IMR-90 (cell line): ENCODE measurements at regions not wholly inside any gene's neighbourhood (a gene's known extent, or its start where the extent isn't known, plus 50 kb on each side); places are given as distances from the start of the nearest gene placed in this dataset.

ENCODE experiments used
- ATAC-seq: fragments of 200-7000 bp; cut with Tn5 transposase; 2 replicates; pipeline ENCODE4 v1.9.1; 2020; ENCODE audit warnings: low read depth, mild to moderate bottlenecking, moderate library complexity
- BruUV-seq: library from RNA; stranded (reverse); fragments of 400-500 nt; replicated peaks from 2 replicates; lab custom pipeline; 2021; lab: Mats Ljungman, UMichigan
- CTCF ChIA-PET: fragments of 300-600 bp; formaldehyde crosslinking; extraction: SDS; loops from one replicate; lab custom pipeline; 2021; ENCODE audit warnings: antibody characterized with exemption; lab: Yijun Ruan, JAX
- POLR2A ChIA-PET: fragments of 300-600 bp; sonication (Branson Sonifier 250); formaldehyde crosslinking; loops from one replicate; lab custom pipeline; 2022; ENCODE audit warnings: antibody characterized with exemption; ENCODE audit not compliant: unreplicated experiment; lab: Charles Lee
- DNase-seq: peaks from one replicate; pipeline ENCODE4 v3.0.0; 2013
- H2AFZ ChIP-seq: replicated peaks from 2 replicates; pipeline ENCODE3; 2013; ENCODE audit warnings: low read length, mild to moderate bottlenecking; ENCODE audit not compliant: poor library complexity
- H2AK5ac ChIP-seq: 2 replicates; pipeline ENCODE4 v1.6.1; 2013; ENCODE audit warnings: low read depth, low read length, inconsistent platforms
- H2AK9ac ChIP-seq: replicated peaks from 2 replicates; pipeline ENCODE3; 2013; ENCODE audit warnings: mild to moderate bottlenecking, low read depth, low read length, moderate library complexity; ENCODE audit not compliant: poor library complexity
- H2BK120ac ChIP-seq: 2 replicates; pipeline ENCODE4 v1.6.1; 2013; ENCODE audit warnings: low read depth, low read length, inconsistent platforms
- H2BK15ac ChIP-seq: 3 replicates; pipeline ENCODE4 v1.6.1; 2013; ENCODE audit warnings: low read depth, low read length, inconsistent platforms
- H2BK20ac ChIP-seq: 2 replicates; pipeline ENCODE4 v1.6.1; 2013; ENCODE audit warnings: low read depth, mild to moderate bottlenecking, inconsistent platforms, low read length, moderate library complexity
- H2BK5ac ChIP-seq: 2 replicates; pipeline ENCODE4 v1.6.1; 2013; ENCODE audit warnings: mild to moderate bottlenecking, low read depth, low read length, inconsistent platforms; ENCODE audit not compliant: poor library complexity, severe bottlenecking
- H3K14ac ChIP-seq: replicated peaks from 2 replicates; pipeline ENCODE4 v1.6.1; 2013; ENCODE audit warnings: low read depth, low read length, inconsistent platforms
- H3K18ac ChIP-seq: 2 replicates; pipeline ENCODE4 v1.6.1; 2013; ENCODE audit warnings: low read depth, low read length, control low read depth
- H3K23ac ChIP-seq: 2 replicates; pipeline ENCODE4 v1.6.1; 2013; ENCODE audit warnings: low read depth, low read length, inconsistent platforms
- H3K27ac ChIP-seq: 2 replicates; pipeline ENCODE4 v1.5.1; 2013; ENCODE audit warnings: mild to moderate bottlenecking, control low read depth, low read length; ENCODE audit not compliant: insufficient read depth
- H3K27me3 ChIP-seq: 2 replicates; pipeline ENCODE4 v1.6.1; 2013; ENCODE audit warnings: low read length; ENCODE audit not compliant: control insufficient read depth, insufficient read depth
- H3K36me3 ChIP-seq: 2 replicates; pipeline ENCODE4 v1.6.1; 2013; ENCODE audit warnings: low read length, mixed read lengths; ENCODE audit not compliant: control insufficient read depth, insufficient read depth
- H3K4ac ChIP-seq: 2 replicates; pipeline ENCODE4 v1.6.1; 2013; ENCODE audit warnings: low read depth, low read length, inconsistent platforms
- H3K4me1 ChIP-seq: 2 replicates; pipeline ENCODE4 v1.6.1; 2013; ENCODE audit warnings: low read length, mixed read lengths; ENCODE audit not compliant: control insufficient read depth, insufficient read depth
- H3K4me2 ChIP-seq: 2 replicates; pipeline ENCODE4 v1.6.1; 2013; ENCODE audit warnings: low read depth, mild to moderate bottlenecking, control low read depth, low read length, moderate library complexity
- H3K4me3 ChIP-seq: 2 replicates; pipeline ENCODE4 v1.5.1; 2013; ENCODE audit warnings: low read depth, mild to moderate bottlenecking, control low read depth, low read length, moderate library complexity; ENCODE audit not compliant: insufficient read depth
- H3K56ac ChIP-seq: 2 replicates; pipeline ENCODE4 v1.6.1; 2013; ENCODE audit warnings: low read length, inconsistent platforms; ENCODE audit not compliant: insufficient read depth; ENCODE audit errors: extremely low read depth
- H3K79me1 ChIP-seq, 2 experiments: 2 replicates each; pipeline ENCODE4 v1.6.1; 2013; ENCODE audit warnings: low read length in 2 of 2, inconsistent platforms in 1 of 2, low read depth in 1 of 2
- H3K9ac ChIP-seq: 2 replicates; pipeline ENCODE4 v1.6.1; 2013; ENCODE audit warnings: low read depth, low read length, control low read depth
- H3K9me1 ChIP-seq: 2 replicates; pipeline ENCODE4 v1.6.1; 2013; ENCODE audit warnings: low read length, inconsistent platforms; ENCODE audit not compliant: insufficient read depth
- H3K9me3 ChIP-seq: 2 replicates; pipeline ENCODE4 v1.6.1; 2013; ENCODE audit warnings: low read length; ENCODE audit not compliant: control insufficient read depth, insufficient read depth
- H4K20me1 ChIP-seq: 2 replicates; pipeline ENCODE4 v1.6.1; 2013; ENCODE audit warnings: low read length, inconsistent platforms; ENCODE audit not compliant: insufficient read depth
- H4K5ac ChIP-seq: 2 replicates; pipeline ENCODE4 v1.6.1; 2013; ENCODE audit warnings: mild to moderate bottlenecking, low read depth, low read length, control low read depth
- H4K8ac ChIP-seq, 2 experiments: 2 replicates each; pipeline ENCODE4 v1.6.1; 2013; ENCODE audit warnings: low read depth in 2 of 2, low read length in 2 of 2, control low read depth in 1 of 2, inconsistent platforms in 1 of 2
- H4K91ac ChIP-seq: 2 replicates; pipeline ENCODE4 v1.6.1; 2013; ENCODE audit warnings: low read depth, low read length, inconsistent platforms; ENCODE audit not compliant: insufficient read depth
- CHD1 ChIP-seq: IDR thresholded peaks from 2 replicates; pipeline ENCODE4 v1.6.1; 2012; ENCODE audit warnings: low read depth, low read length, improper control_type of control experiment
- FOS ChIP-seq: fragments of 150-350 bp; IDR thresholded peaks from 2 replicates; pipeline ENCODE4 v1.6.1; 2016; ENCODE audit warnings: low read depth, low read length
- RFX5 ChIP-seq: IDR thresholded peaks from 2 replicates; pipeline ENCODE4 v1.8.0; 2012; ENCODE audit warnings: low read depth, mild to moderate bottlenecking, low read length, moderate library complexity
- WGBS, 2 experiments: methylation state at CpG; one replicate each; pipeline versions ENCODE4 v1.1.5 to v1.1.7; 2013; ENCODE audit warnings: missing lambda C conversion rate in 2 of 2; ENCODE audit not compliant: insufficient read length in 1 of 2; ENCODE audit errors: extremely low coverage in 2 of 2; 5-methylcytosine and 5-hydroxymethylcytosine counted together
- dilution Hi-C: fragments of 300-500 bp; cut with HindIII; formaldehyde crosslinking; loops from one replicate; pipeline ENCODE4 v1.14.3; 2018; ENCODE audit warnings: low sequenced_read_pairs; ENCODE audit not compliant: unreplicated experiment
- in situ Hi-C: fragments of 300-500 bp; cut with MboI; formaldehyde crosslinking; loops from 3 replicates; pipeline ENCODE4 v1.14.3; 2019; ENCODE audit warnings: low sequenced_read_pairs, inconsistent platforms, mixed read lengths
- intact Hi-C: fragments of 100-400 bp; cut with micrococcal nuclease; formaldehyde crosslinking; loops from 2 replicates; pipeline ENCODE4 v1.10.0; 2022
- TF ChIP-seq, protein P1 (sequence below): fragments of 150-350 bp; IDR thresholded peaks from 2 replicates; pipeline ENCODE4 v1.6.1; 2017; ENCODE audit warnings: mild to moderate bottlenecking, antibody characterized with exemption, low read length, low read depth
- TF ChIP-seq, protein P2 (sequence below): fragments of 150-350 bp; IDR thresholded peaks from 2 replicates; pipeline ENCODE4 v1.6.1; 2016; ENCODE audit warnings: low read depth, mild to moderate bottlenecking, low read length, moderate library complexity, borderline replicate concordance

DNA sequence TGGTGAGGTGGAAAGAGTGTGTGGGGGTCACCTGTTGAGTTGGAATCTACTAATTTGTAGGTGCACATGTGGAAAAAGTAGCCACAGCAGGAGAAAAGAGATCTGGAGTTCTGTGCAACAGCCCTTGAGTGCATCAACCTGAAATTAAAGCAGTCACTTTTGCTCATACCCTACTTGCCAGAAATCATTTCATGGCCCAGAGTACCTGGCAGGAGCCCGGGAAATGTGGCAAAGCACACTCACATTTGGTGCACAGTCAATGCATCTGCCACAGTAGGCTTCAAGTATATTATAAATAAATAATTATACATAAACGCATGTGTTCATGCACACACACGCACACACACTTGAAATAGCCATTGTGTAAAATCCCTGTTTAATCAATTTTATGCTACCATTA lies 203.0 kb downstream of the ICE1 start:
- Histone ChIP-seq H3K4ac (no peak overlapping the region), H3K4me1 (no peaks in the 10 kb centered on the region), H3K14ac (no peak overlapping the region), H4K20me1 (no peaks in the 10 kb centered on the region), H2BK20ac (no peak overlapping the region), H3K9me3 (peaks cover 32% of the 10 kb centered on the region), H3K27ac (no peak overlapping the region), H3K36me3 (no peaks in the 10 kb centered on the region), H3K9me1 (no peaks in the 10 kb centered on the region), H3K4me2 (no peak overlapping the region), H2BK5ac (no peak overlapping the region), H3K27me3 (no peaks in the 10 kb centered on the region), H3K23ac (no peak overlapping the region), H2AFZ (no peak overlapping the region), H2BK15ac (no peak overlapping the region), H2AK5ac (no peak overlapping the region), H4K8ac (no peak overlapping the region), H3K56ac (no peak overlapping the region), H4K91ac (no peak overlapping the region), H2AK9ac (no peak overlapping the region), H3K79me1 (no peaks in the 10 kb centered on the region), H3K4me3 (no peak overlapping the region), H3K18ac (no peak overlapping the region), H3K9ac (no peak overlapping the region), H2BK120ac (no peak overlapping the region), H4K5ac (no peak overlapping the region)
- DNase-seq (no peak), ATAC-seq (no peak)
- ChIA-PET CTCF (no interaction called here), POLR2A (no interaction called here)
- intact Hi-C loops, result no loop called here
- 50% methylated on average over 1 of the region's 3 CpGs; no CpG with 5 or more reads in 1 of the 2 experiments for WGBS, 2 experiments
- BruUV-seq, result no TSS peak
- dilution Hi-C loops, result no loop called here
- in situ Hi-C loops, result no loop called here
- TF ChIP-seq FOS, result no peak
- no peak for TF ChIP-seq CHD1
- TF ChIP-seq, protein P1, sequence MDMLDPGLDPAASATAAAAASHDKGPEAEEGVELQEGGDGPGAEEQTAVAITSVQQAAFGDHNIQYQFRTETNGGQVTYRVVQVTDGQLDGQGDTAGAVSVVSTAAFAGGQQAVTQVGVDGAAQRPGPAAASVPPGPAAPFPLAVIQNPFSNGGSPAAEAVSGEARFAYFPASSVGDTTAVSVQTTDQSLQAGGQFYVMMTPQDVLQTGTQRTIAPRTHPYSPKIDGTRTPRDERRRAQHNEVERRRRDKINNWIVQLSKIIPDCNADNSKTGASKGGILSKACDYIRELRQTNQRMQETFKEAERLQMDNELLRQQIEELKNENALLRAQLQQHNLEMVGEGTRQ, result no peak
- TF ChIP-seq, protein P2, sequence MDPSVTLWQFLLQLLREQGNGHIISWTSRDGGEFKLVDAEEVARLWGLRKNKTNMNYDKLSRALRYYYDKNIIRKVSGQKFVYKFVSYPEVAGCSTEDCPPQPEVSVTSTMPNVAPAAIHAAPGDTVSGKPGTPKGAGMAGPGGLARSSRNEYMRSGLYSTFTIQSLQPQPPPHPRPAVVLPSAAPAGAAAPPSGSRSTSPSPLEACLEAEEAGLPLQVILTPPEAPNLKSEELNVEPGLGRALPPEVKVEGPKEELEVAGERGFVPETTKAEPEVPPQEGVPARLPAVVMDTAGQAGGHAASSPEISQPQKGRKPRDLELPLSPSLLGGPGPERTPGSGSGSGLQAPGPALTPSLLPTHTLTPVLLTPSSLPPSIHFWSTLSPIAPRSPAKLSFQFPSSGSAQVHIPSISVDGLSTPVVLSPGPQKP, result no peak
- TF ChIP-seq RFX5, result no peak
